ENCODE measurements at regions not wholly inside any gene's neighbourhood (a gene's known extent, or its start where the extent isn't known, plus 50 kb on each side); places are given as distances from the start of the nearest gene placed in this dataset.

GRCh38 chr12:111251787-111252186, 117.1 kb downstream of the PHETA1 start:
- H3K27ac ChIP-seq (ENCODE audit: low read length) = no peak overlapping the region
- no peak overlapping the region for H3K4me3 ChIP-seq (ENCODE audit: low read length)
- TF ChIP-seq EZH2phosphoT487 (IDR thresholded peaks at IDR 0.05; ENCODE audit: low read depth) = no peak
- TF ChIP-seq, protein P1, sequence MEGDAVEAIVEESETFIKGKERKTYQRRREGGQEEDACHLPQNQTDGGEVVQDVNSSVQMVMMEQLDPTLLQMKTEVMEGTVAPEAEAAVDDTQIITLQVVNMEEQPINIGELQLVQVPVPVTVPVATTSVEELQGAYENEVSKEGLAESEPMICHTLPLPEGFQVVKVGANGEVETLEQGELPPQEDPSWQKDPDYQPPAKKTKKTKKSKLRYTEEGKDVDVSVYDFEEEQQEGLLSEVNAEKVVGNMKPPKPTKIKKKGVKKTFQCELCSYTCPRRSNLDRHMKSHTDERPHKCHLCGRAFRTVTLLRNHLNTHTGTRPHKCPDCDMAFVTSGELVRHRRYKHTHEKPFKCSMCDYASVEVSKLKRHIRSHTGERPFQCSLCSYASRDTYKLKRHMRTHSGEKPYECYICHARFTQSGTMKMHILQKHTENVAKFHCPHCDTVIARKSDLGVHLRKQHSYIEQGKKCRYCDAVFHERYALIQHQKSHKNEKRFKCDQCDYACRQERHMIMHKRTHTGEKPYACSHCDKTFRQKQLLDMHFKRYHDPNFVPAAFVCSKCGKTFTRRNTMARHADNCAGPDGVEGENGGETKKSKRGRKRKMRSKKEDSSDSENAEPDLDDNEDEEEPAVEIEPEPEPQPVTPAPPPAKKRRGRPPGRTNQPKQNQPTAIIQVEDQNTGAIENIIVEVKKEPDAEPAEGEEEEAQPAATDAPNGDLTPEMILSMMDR (IDR thresholded peaks at IDR 0.05; ENCODE audit: low read depth, low read length) = no peak
- H3K9me3 ChIP-seq (ENCODE audit: insufficient read depth, low read length) = no peaks in the 10 kb centered on the region
- H3K79me2 ChIP-seq (ENCODE audit: low read length) = no peaks in the 10 kb centered on the region
- no peak overlapping the region for H3K4me2 ChIP-seq (ENCODE audit: low read length)
- no peak overlapping the region for H2AFZ ChIP-seq (ENCODE audit: low read depth, low read length)
- no peaks in the 10 kb centered on the region for H3K36me3 ChIP-seq (replicated peaks; ENCODE audit: low read depth, low read length)
- no peaks in the 10 kb centered on the region for H4K20me1 ChIP-seq (ENCODE audit: insufficient read depth, low read length)
- H3K27me3 ChIP-seq (ENCODE audit: low read depth, low read length) = peaks cover 16% of the 10 kb centered on the region
- H3K9ac ChIP-seq (ENCODE audit: low read length) = no peak overlapping the region
- H3K4me1 ChIP-seq (ENCODE audit: low read length) = no peaks in the 10 kb centered on the region

DNA sequence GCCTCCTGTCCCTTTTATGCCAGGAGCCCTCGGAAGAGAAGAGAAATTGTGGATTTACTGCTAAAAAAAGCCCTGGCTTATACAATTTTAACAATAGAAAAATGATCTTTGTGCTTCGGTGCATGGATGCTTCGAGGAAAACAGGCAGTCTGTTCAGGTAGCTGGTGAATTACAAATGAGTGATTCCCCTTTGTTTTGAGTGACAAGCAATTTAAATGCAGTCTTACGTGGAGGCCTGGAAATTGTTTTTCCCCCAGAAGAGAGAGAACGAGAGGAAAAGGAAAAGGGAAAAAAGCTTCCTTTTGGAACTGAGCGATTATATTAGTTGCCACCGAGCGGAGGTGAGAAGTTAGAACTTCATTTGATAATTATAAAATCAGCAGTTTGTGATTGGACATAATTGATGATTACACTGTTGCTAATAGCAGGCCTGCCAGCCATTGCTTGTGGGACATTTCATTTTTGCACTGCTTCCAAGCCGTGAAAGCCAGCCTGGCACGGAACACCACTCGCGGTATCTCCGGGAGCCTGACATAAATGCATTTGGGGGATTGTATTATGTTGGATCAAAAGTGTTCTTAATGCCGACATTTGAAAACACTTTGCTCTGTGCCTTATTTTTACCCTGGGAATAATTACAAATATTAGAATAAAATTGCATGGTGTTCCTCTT, 117.7 kb downstream of the PHETA1 start:
- H3K36me3 ChIP-seq (replicated peaks; ENCODE audit: low read depth, low read length) = no peaks in the 10 kb centered on the region
- H2AFZ ChIP-seq (ENCODE audit: low read depth, low read length) = no peak overlapping the region
- H3K4me3 ChIP-seq (ENCODE audit: low read length) = no peak overlapping the region
- no peaks in the 10 kb centered on the region for H4K20me1 ChIP-seq (ENCODE audit: insufficient read depth, low read length)
- H3K4me2 ChIP-seq (ENCODE audit: low read length) = no peak overlapping the region
- H3K27me3 ChIP-seq (ENCODE audit: low read depth, low read length) = peaks cover 13% of the 10 kb centered on the region
- TF ChIP-seq, protein P1 (IDR thresholded peaks at IDR 0.05; ENCODE audit: low read depth, low read length) = no peak
- TF ChIP-seq EZH2phosphoT487 (IDR thresholded peaks at IDR 0.05; ENCODE audit: low read depth) = no peak
- H3K27ac ChIP-seq (ENCODE audit: low read length) = no peak overlapping the region
- no peaks in the 10 kb centered on the region for H3K4me1 ChIP-seq (ENCODE audit: low read length)
- H3K79me2 ChIP-seq (ENCODE audit: low read length) = no peaks in the 10 kb centered on the region
- H3K9ac ChIP-seq (ENCODE audit: low read length) = no peak overlapping the region
- no peaks in the 10 kb centered on the region for H3K9me3 ChIP-seq (ENCODE audit: insufficient read depth, low read length)

GRCh38 chr12:111250251-111250881, 118.5 kb downstream of the PHETA1 start:
- no peak overlapping the region for H3K4me2 ChIP-seq (ENCODE audit: low read length)
- H2AFZ ChIP-seq (ENCODE audit: low read depth, low read length) = no peak overlapping the region

GRCh38 chr12:111249757-111250156, 119.1 kb downstream of the PHETA1 start:
- no peaks in the 10 kb centered on the region for H3K4me1 ChIP-seq (ENCODE audit: low read length)
- no peak overlapping the region for H3K4me2 ChIP-seq (ENCODE audit: low read length)
- H3K9ac ChIP-seq (ENCODE audit: low read length) = no peak overlapping the region
- no peaks in the 10 kb centered on the region for H3K36me3 ChIP-seq (replicated peaks; ENCODE audit: low read depth, low read length)
- H2AFZ ChIP-seq (ENCODE audit: low read depth, low read length) = no peak overlapping the region
- H3K27ac ChIP-seq (ENCODE audit: low read length) = no peak overlapping the region
- peaks cover 13% of the 10 kb centered on the region for H3K27me3 ChIP-seq (ENCODE audit: low read depth, low read length)
- no peak overlapping the region for H3K4me3 ChIP-seq (ENCODE audit: low read length)
- TF ChIP-seq, protein P1 (IDR thresholded peaks at IDR 0.05; ENCODE audit: low read depth, low read length) = no peak
- TF ChIP-seq EZH2phosphoT487 (IDR thresholded peaks at IDR 0.05; ENCODE audit: low read depth) = no peak
- no peaks in the 10 kb centered on the region for H3K79me2 ChIP-seq (ENCODE audit: low read length)
- H3K9me3 ChIP-seq (ENCODE audit: insufficient read depth, low read length) = no peaks in the 10 kb centered on the region
- H4K20me1 ChIP-seq (ENCODE audit: insufficient read depth, low read length) = no peaks in the 10 kb centered on the region

More at GRCh38 chr12:111250251-111250881, 118.5 kb downstream of the PHETA1 start:
- no peak overlapping the region for H3K27ac ChIP-seq (ENCODE audit: low read length)
- no peaks in the 10 kb centered on the region for H3K9me3 ChIP-seq (ENCODE audit: insufficient read depth, low read length)
- H3K27me3 ChIP-seq (ENCODE audit: low read depth, low read length) = peaks cover 13% of the 10 kb centered on the region
- H3K4me3 ChIP-seq (ENCODE audit: low read length) = no peak overlapping the region
- no peaks in the 10 kb centered on the region for H3K36me3 ChIP-seq (replicated peaks; ENCODE audit: low read depth, low read length)
- no peaks in the 10 kb centered on the region for H3K4me1 ChIP-seq (ENCODE audit: low read length)
- no peak for TF ChIP-seq EZH2phosphoT487 (IDR thresholded peaks at IDR 0.05; ENCODE audit: low read depth)
- TF ChIP-seq, protein P1 (IDR thresholded peaks at IDR 0.05; ENCODE audit: low read depth, low read length) = no peak
- H3K79me2 ChIP-seq (ENCODE audit: low read length) = no peaks in the 10 kb centered on the region
- no peak overlapping the region for H3K9ac ChIP-seq (ENCODE audit: low read length)
- no peaks in the 10 kb centered on the region for H4K20me1 ChIP-seq (ENCODE audit: insufficient read depth, low read length)

Measured in OCI-LY3 (cell line).